Hepatocyte (in vitro differentiated cells): ENCODE measurements at regions not wholly inside any gene's neighbourhood (a gene's known extent, or its start where the extent isn't known, plus 50 kb on each side); places are given as distances from the start of the nearest gene placed in this dataset.
A peak's percentile ranks its signal among the peaks of the same experiment; 100 is the strongest.

ENCODE experiments used
- DNase-seq: peaks from one replicate; pipeline ENCODE4 v3.0.0-alpha.2; 2016; ENCODE audit warnings: low spot score
- H2AFZ ChIP-seq: fragments of 200-600 bp; sonication (generic); 2 replicates; pipeline ENCODE4 v1.6.0; 2016; ENCODE audit warnings: antibody characterized with exemption, mild to moderate bottlenecking
- H3K27ac ChIP-seq: fragments of 200-600 bp; sonication (generic); 2 replicates; pipeline ENCODE4 v1.5.1; 2016; ENCODE audit warnings: mild to moderate bottlenecking
- H3K27me3 ChIP-seq: fragments of 200-600 bp; sonication (generic); 2 replicates; pipeline ENCODE4 v1.6.1; 2016
- H3K36me3 ChIP-seq: fragments of 200-600 bp; sonication (generic); replicated peaks from 2 replicates; pipeline ENCODE4 v1.5.1; 2016; ENCODE audit warnings: low read depth; ENCODE audit not compliant: insufficient read depth
- H3K4me1 ChIP-seq: fragments of 200-600 bp; sonication (generic); 2 replicates; pipeline ENCODE4 v1.5.1; 2016; ENCODE audit warnings: mild to moderate bottlenecking, moderate library complexity; ENCODE audit not compliant: insufficient read depth
- H3K4me2 ChIP-seq: fragments of 200-600 bp; sonication (generic); 2 replicates; pipeline ENCODE4 v1.6.0; 2016
- H3K4me3 ChIP-seq: fragments of 200-600 bp; sonication (generic); 2 replicates; pipeline ENCODE4 v1.5.1; 2016; ENCODE audit warnings: mild to moderate bottlenecking
- H3K79me2 ChIP-seq: fragments of 200-600 bp; sonication (generic); 2 replicates; pipeline ENCODE4 v1.6.0; 2017; ENCODE audit warnings: mild to moderate bottlenecking
- H3K9me2 ChIP-seq: fragments of 200-600 bp; sonication (generic); replicated peaks from 2 replicates; pipeline ENCODE4 v1.6.0; 2017; ENCODE audit warnings: mild to moderate bottlenecking; ENCODE audit not compliant: insufficient read depth
- H3K9me3 ChIP-seq: fragments of 200-600 bp; sonication (generic); 2 replicates; pipeline ENCODE4 v1.5.1; 2016; ENCODE audit warnings: low read depth, mild to moderate bottlenecking
- H4K20me1 ChIP-seq: fragments of 200-600 bp; sonication (generic); 2 replicates; pipeline ENCODE4 v1.6.0; 2016; ENCODE audit warnings: mild to moderate bottlenecking; ENCODE audit not compliant: insufficient read depth, poor library complexity, severe bottlenecking
- CTCF ChIP-seq: fragments of 200-600 bp; sonication (generic); IDR thresholded peaks from 2 replicates; pipeline ENCODE4 v1.5.1; 2016; ENCODE audit warnings: antibody characterized with exemption, mild to moderate bottlenecking; ENCODE audit not compliant: poor library complexity
- EZH2 ChIP-seq: fragments of 200-600 bp; sonication (generic); IDR thresholded peaks from 2 replicates; pipeline ENCODE4 v1.6.1; 2016; ENCODE audit warnings: antibody characterized with exemption, mild to moderate bottlenecking, borderline replicate concordance
- EZH2phosphoT487 ChIP-seq: fragments of 200-600 bp; sonication (generic); IDR thresholded peaks from one replicate; pipeline ENCODE4 v1.6.1; 2018; ENCODE audit warnings: antibody characterized with exemption, mild to moderate bottlenecking, low read depth, moderate library complexity; ENCODE audit not compliant: unreplicated experiment, severe bottlenecking
- whole genome bisulfite sequencing: methylation state at CpG from one replicate; pipeline ENCODE4 v1.1.6; 2016; ENCODE audit warnings: low lambda C conversion rate; ENCODE audit errors: missing lambda C conversion rate; 5-methylcytosine and 5-hydroxymethylcytosine counted together

GRCh38 chr12:67067453-67068203 is 201.5 kb upstream of the CAND1 start:
- Histone ChIP-seq H4K20me1 (peaks cover 5% of the 10 kb centered on the region), H2AFZ (peak overlapping the region; percentile 30), H3K27me3 (peaks cover 3% of the 10 kb centered on the region), H3K27ac (no peak overlapping the region), H3K4me2 (peak overlapping the region; percentile 95), H3K9me3 (no peaks in the 10 kb centered on the region), H3K4me3 (peak overlapping the region; percentile 51), H3K9me2 (no peaks in the 10 kb centered on the region), H3K4me1 (peaks cover 13% of the 10 kb centered on the region), H3K79me2 (peaks cover 39% of the 10 kb centered on the region), H3K36me3 (no peaks in the 10 kb centered on the region)
- WGBS: 26% methylated on average over 12 of the region's 12 CpGs
- TF ChIP-seq EZH2: no peak
- peak; percentile 28 for TF ChIP-seq CTCF
- DNase-seq: no peak

GRCh38 chr12:67068204-67068731 is 200.9 kb upstream of the CAND1 start:
- DNase-seq: peak; percentile 44
- peaks cover 13% of the 10 kb centered on the region for H3K4me1 ChIP-seq
- peaks cover 5% of the 10 kb centered on the region for H4K20me1 ChIP-seq
- H3K36me3 ChIP-seq: no peaks in the 10 kb centered on the region
- no peaks in the 10 kb centered on the region for H3K9me3 ChIP-seq
- H3K9me2 ChIP-seq: no peaks in the 10 kb centered on the region
- H3K79me2 ChIP-seq: peaks cover 34% of the 10 kb centered on the region
- peaks cover 3% of the 10 kb centered on the region for H3K27me3 ChIP-seq
- TF ChIP-seq EZH2phosphoT487 (no peak), EZH2 (no peak), CTCF (peak; percentile 24)
- H3K27ac ChIP-seq: peak overlapping the region; percentile 80
- peak overlapping the region; percentile 95 for H3K4me2 ChIP-seq
- WGBS: 7% methylated on average over 17 of the region's 20 CpGs
- H3K4me3 ChIP-seq: peak overlapping the region; percentile 51
- peak overlapping the region; percentile 97 for H2AFZ ChIP-seq

- H3K27ac ChIP-seq: peak overlapping the region; percentile 80
- peaks cover 3% of the 10 kb centered on the region for H3K27me3 ChIP-seq
- peak; percentile 80 for DNase-seq
- H3K9me2 ChIP-seq: no peaks in the 10 kb centered on the region
- H3K4me1 ChIP-seq: peaks cover 13% of the 10 kb centered on the region
- 0% methylated on average over 11 of the region's 81 CpGs for WGBS
- H2AFZ ChIP-seq: peak overlapping the region; percentile 97
- H4K20me1 ChIP-seq: peaks cover 5% of the 10 kb centered on the region
- H3K4me2 ChIP-seq: peak overlapping the region; percentile 95
- H3K36me3 ChIP-seq: no peaks in the 10 kb centered on the region
- peak overlapping the region; percentile 91 for H3K4me3 ChIP-seq
- no peaks in the 10 kb centered on the region for H3K9me3 ChIP-seq
- TF ChIP-seq EZH2 (no peak), EZH2phosphoT487 (no peak), CTCF (no peak)
- H3K79me2 ChIP-seq: peaks cover 33% of the 10 kb centered on the region
Observed at GRCh38 chr12:67068761-67069450, 200.3 kb upstream of the CAND1 start.
